ENCODE measurements at regions not wholly inside any gene's neighbourhood (a gene's known extent, or its start where the extent isn't known, plus 50 kb on each side); places are given as distances from the start of the nearest gene placed in this dataset.
A peak's percentile ranks its signal among the peaks of the same experiment; 100 is the strongest.

DNA sequence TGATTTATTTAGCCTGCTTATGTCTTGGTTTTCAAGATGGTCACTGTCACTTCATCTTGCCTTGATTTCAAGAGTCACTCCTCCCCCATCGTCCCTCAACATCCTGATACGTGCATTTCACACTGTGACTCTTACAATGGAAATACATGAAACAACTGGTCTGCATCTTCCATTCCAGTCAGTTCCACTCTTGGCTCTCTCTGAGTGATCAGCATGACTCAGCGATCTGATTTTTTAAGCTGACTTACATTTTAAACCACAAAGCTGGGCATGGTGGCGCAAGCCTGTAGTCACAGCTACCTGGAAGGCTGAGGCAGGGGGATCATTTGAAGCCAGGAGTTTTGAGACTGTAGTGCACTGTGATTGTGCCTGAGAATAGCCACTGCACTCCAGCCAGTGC is 271.2 kb upstream of the ROPN1 start:
- Mint-ChIP-seq H3K4me1 (ENCODE audit: unreplicated experiment) (peaks cover 38% of the 10 kb centered on the region), H3K4me3 (ENCODE audit: unreplicated experiment) (no peak overlapping the region), H3K27me3 (ENCODE audit: unreplicated experiment) (no peaks in the 10 kb centered on the region), H3K27ac (ENCODE audit: unreplicated experiment) (peak overlapping the region; percentile 45), H3K36me3 (ENCODE audit: unreplicated experiment) (peaks cover 2% of the 10 kb centered on the region), H3K9me3 (ENCODE audit: unreplicated experiment) (no peaks in the 10 kb centered on the region)
- no peak for DNase-seq (ENCODE audit: extremely low spot score, unreplicated experiment)
- TF ChIP-seq CTCF (IDR thresholded peaks at IDR 0.05): no peak

- Mint-ChIP-seq H3K27ac (ENCODE audit: unreplicated experiment) (no peak overlapping the region), H3K27me3 (ENCODE audit: unreplicated experiment) (no peaks in the 10 kb centered on the region)
- TF ChIP-seq CTCF (IDR thresholded peaks at IDR 0.05): no peak
These were observed 272.4 kb upstream of the ROPN1 start for GRCh38 chr3:124264346-124264745.

GRCh38 chr3:124266487-124266886 is 274.6 kb upstream of the ROPN1 start:
- Mint-ChIP-seq H3K27ac (ENCODE audit: unreplicated experiment) (peak overlapping the region; percentile 67), H3K4me3 (ENCODE audit: unreplicated experiment) (no peak overlapping the region), H3K4me1 (ENCODE audit: unreplicated experiment) (peaks cover 27% of the 10 kb centered on the region), H3K36me3 (ENCODE audit: unreplicated experiment) (peaks cover 2% of the 10 kb centered on the region), H3K27me3 (ENCODE audit: unreplicated experiment) (no peaks in the 10 kb centered on the region), H3K9me3 (ENCODE audit: unreplicated experiment) (no peaks in the 10 kb centered on the region)
- no peak for DNase-seq (ENCODE audit: extremely low spot score, unreplicated experiment)
- no peak for TF ChIP-seq CTCF (IDR thresholded peaks at IDR 0.05)

More at GRCh38 chr3:124264346-124264745, 272.4 kb upstream of the ROPN1 start:
- H3K4me1 Mint-ChIP-seq (ENCODE audit: unreplicated experiment): peaks cover 34% of the 10 kb centered on the region
- H3K36me3 Mint-ChIP-seq (ENCODE audit: unreplicated experiment): peaks cover 2% of the 10 kb centered on the region
- no peaks in the 10 kb centered on the region for H3K9me3 Mint-ChIP-seq (ENCODE audit: unreplicated experiment)
- H3K4me3 Mint-ChIP-seq (ENCODE audit: unreplicated experiment): no peak overlapping the region
- no peak for DNase-seq (ENCODE audit: extremely low spot score, unreplicated experiment)

- Mint-ChIP-seq H3K4me1 (ENCODE audit: unreplicated experiment) (peaks cover 35% of the 10 kb centered on the region), H3K4me3 (ENCODE audit: unreplicated experiment) (no peak overlapping the region), H3K36me3 (ENCODE audit: unreplicated experiment) (peaks cover 2% of the 10 kb centered on the region), H3K27me3 (ENCODE audit: unreplicated experiment) (no peaks in the 10 kb centered on the region), H3K9me3 (ENCODE audit: unreplicated experiment) (no peaks in the 10 kb centered on the region), H3K27ac (ENCODE audit: unreplicated experiment) (no peak overlapping the region)
- TF ChIP-seq CTCF (IDR thresholded peaks at IDR 0.05): no peak
- no peak for DNase-seq (ENCODE audit: extremely low spot score, unreplicated experiment)
These were observed 275.5 kb upstream of the ROPN1 start for GRCh38 chr3:124267406-124267805.

- Mint-ChIP-seq H3K9me3 (ENCODE audit: unreplicated experiment) (no peaks in the 10 kb centered on the region), H3K27me3 (ENCODE audit: unreplicated experiment) (no peaks in the 10 kb centered on the region), H3K4me1 (ENCODE audit: unreplicated experiment) (peaks cover 38% of the 10 kb centered on the region), H3K36me3 (ENCODE audit: unreplicated experiment) (peaks cover 2% of the 10 kb centered on the region), H3K27ac (ENCODE audit: unreplicated experiment) (no peak overlapping the region), H3K4me3 (ENCODE audit: unreplicated experiment) (no peak overlapping the region)
- DNase-seq (ENCODE audit: extremely low spot score, unreplicated experiment): no peak
- TF ChIP-seq CTCF (IDR thresholded peaks at IDR 0.05): no peak
These were observed 276.4 kb upstream of the ROPN1 start for GRCh38 chr3:124268355-124268754.

Measured in osteocyte (in vitro differentiated cells).